ENCODE measurements at regions not wholly inside any gene's neighbourhood (a gene's known extent, or its start where the extent isn't known, plus 50 kb on each side); places are given as distances from the start of the nearest gene placed in this dataset.

DNA sequence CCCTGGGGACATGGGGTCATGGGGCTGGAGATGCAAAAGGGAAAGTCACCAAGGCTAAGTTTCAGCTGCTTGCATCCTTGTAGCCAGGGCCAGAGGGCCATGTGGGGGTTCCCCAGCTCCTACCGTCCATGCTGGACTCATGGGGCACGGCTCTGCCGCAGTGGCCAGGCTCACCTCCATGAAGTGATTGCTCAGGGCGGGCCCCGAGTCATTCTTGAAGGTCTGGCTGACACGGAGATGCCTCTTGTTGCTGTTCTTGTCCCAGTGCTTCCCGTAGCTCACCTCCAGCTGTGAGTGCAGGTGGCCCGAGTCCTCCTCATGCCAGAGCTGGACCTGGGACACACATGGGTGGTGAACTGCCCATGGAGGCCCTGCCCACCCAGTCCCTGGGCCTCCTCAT is 114.5 kb downstream of the RMI2 start:
- DNase-seq (ENCODE audit: low spot score), result no peak
- TF ChIP-seq, protein P1, sequence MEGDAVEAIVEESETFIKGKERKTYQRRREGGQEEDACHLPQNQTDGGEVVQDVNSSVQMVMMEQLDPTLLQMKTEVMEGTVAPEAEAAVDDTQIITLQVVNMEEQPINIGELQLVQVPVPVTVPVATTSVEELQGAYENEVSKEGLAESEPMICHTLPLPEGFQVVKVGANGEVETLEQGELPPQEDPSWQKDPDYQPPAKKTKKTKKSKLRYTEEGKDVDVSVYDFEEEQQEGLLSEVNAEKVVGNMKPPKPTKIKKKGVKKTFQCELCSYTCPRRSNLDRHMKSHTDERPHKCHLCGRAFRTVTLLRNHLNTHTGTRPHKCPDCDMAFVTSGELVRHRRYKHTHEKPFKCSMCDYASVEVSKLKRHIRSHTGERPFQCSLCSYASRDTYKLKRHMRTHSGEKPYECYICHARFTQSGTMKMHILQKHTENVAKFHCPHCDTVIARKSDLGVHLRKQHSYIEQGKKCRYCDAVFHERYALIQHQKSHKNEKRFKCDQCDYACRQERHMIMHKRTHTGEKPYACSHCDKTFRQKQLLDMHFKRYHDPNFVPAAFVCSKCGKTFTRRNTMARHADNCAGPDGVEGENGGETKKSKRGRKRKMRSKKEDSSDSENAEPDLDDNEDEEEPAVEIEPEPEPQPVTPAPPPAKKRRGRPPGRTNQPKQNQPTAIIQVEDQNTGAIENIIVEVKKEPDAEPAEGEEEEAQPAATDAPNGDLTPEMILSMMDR (IDR thresholded peaks at IDR 0.05; ENCODE audit: extremely low read depth, missing control alignments), result no peak

DNA sequence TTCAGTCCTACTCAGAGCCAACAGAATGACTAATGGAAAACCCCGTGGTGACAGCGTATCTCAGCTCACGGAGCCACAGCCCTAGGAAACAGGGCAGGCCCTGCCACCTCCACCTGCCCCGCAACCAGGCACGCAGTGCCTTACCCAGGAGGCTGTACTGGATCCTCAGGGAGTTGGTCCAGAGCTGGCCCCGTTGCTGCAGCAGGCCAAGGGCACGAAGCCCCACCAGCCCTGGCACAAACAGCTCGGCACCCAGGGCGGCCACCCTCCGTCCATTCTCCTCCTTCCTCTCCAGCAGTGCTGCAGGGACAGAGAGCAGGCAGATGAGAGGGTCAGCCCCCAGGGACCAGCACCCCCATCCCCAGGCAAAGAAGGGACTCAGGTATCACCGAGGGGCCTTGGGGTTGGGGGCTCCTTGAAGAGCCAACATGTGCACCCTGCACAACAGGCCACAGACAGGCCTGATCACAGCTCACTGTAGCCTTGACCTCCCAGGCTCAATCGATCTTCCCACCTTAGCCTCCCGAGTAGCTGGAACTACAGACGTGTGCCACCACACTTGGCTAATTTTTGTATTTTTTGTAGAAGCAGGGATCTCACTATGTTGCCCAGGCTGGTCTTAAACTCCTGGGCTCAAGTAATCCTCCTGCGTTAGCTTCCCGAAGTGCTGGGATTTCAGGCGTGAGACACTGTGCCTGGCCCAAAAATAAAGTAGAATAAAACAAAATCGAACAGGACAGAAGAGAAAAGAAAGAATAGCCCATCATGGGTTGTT is 115.7 kb downstream of the RMI2 start:
- no peak for DNase-seq (ENCODE audit: low spot score)
- TF ChIP-seq, protein P1 (IDR thresholded peaks at IDR 0.05; ENCODE audit: extremely low read depth, missing control alignments), result no peak

DNA sequence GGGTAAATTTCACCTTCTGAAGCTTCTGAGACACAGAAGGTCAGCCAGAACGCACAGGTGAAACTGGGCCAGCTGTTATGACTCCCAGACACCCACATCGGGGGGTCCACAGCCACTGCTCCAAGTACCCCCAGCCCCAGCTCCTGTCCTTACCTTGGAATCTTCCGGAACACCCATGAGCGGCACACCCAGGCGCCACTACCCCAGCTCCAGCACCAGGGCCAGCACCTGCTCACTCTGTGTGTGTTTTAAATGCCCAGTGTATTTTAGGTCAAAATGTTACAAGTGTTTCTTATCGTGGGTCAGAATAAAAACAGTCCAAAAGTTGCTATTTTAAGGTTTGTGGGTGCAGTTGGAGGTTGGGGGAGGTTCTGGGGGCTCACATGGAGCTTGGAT is 116.3 kb downstream of the RMI2 start:
- no peak for DNase-seq (ENCODE audit: low spot score)
- TF ChIP-seq, protein P1 (IDR thresholded peaks at IDR 0.05; ENCODE audit: extremely low read depth, missing control alignments), result no peak

DNA sequence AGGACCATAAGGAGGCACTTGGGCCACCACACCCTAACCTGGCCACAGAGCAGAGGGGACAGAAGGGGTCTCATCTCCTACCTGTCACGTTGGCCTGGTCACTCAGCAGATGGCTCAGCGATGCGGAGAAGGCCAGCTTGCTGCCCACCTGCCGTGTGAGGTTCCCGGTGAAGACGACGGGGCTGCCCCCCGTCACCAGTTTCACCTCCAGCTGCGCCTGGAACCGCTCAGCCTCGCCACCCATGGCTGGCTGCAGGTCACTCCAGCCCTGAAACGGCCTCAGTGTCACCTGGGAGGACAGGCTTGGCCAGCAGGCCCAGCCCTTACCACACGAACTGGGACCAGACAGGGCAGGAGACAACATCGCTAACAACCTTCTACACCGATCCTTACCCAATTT is 116.8 kb downstream of the RMI2 start:
- TF ChIP-seq, protein P1 (IDR thresholded peaks at IDR 0.05; ENCODE audit: extremely low read depth, missing control alignments), result no peak
- no peak for DNase-seq (ENCODE audit: low spot score)

DNA sequence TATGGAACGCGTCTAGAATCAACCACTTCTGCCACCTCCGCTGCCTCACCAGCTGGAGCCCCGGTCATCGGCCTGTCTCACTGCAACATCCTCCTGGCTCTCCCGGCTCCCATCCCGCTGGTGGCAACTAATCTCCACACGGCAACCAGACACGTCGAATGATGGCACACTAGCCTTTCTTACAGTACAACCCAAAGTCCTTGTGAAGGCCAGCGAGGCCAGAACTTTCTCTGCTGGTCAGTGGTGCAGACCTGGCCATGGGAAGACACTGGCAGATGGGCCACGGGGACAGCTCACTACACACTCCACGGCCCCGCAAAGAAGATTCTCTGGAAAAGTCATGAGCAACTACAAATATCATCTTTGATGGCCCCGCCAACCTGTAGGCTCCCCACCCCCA is 117.6 kb downstream of the RMI2 start:
- TF ChIP-seq, protein P1 (IDR thresholded peaks at IDR 0.05; ENCODE audit: extremely low read depth, missing control alignments), result no peak
- DNase-seq (ENCODE audit: low spot score), result no peak

DNA sequence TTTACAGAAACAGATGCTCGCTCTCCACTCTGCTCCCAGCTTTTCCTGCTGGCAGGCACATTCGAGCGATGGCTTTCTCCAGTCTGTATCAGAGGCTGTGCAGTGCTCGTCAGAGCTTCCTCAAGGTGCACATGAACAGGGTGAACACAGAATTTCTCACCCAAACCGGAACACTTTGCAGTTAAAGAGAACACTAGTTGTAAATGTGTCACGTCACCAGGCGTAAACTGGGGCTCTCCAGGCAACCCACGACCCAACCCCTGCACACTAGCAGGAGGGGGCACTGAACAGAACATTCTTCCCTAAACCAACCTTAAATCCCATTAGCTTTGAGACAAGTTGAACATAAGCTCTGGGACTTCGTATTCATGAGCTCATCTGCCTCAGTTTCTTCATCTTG is 119.0 kb downstream of the RMI2 start:
- TF ChIP-seq, protein P1 (IDR thresholded peaks at IDR 0.05; ENCODE audit: extremely low read depth, missing control alignments), result no peak
- DNase-seq (ENCODE audit: low spot score), result no peak

DNA sequence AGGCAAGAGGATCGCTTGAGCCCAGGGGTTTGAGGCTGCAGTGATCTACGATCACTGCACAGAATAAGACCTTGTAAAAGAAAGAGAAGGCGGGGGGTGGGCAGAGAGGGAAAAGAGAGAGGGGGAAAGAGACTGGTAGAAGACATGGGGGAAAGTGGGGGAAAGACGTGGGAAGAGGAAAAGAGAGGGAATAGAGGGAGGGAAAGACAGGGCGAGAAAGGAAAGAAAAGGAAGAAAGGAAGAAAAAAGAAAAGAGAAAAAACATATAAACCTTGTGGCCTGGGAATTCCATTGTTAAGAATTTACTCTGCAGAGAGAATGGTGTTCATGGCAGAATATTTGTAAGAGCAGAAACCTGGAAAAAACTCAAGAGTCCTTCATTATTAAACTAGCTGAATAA is 120.4 kb downstream of the RMI2 start:
- no peak for DNase-seq (ENCODE audit: low spot score)
- TF ChIP-seq, protein P1 (IDR thresholded peaks at IDR 0.05; ENCODE audit: extremely low read depth, missing control alignments), result no peak

All from GM20000 (cell line).